HG03196 (cell line): ENCODE measurements at regions not wholly inside any gene's neighbourhood (a gene's known extent, or its start where the extent isn't known, plus 50 kb on each side); places are given as distances from the start of the nearest gene placed in this dataset.
"Not testable (repeated sequence)": the region's sequence is repeated elsewhere in the genome, so short reads cannot be mapped to it uniquely, and the experiment has no call there.

Experiments
- ATAC-seq: cut with Tn5 transposase; IDR thresholded peaks from one replicate; pipeline ENCODE4 v1.9.1; 2021; ENCODE audit not compliant: unreplicated experiment

DNA sequence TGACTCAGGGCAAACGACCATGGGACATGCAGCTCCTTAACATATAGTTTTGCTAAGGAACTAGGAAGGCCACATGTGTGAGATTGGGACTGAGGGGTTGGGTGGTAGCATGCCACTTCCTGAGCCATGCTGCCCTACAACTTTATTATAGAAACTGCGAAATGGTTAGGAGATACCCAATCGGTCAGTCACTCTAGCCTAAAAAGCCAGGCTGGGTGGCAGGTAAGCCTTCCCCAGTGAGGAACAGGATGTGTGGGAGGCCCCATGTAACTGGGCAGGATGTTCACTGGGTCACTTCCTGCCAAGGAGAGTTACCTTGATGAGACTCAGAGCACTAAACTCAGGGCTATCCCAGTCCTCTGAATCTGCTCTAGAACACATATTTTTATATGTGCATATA, 123.5 kb downstream of the MAP3K7 start:
- peak; percentile 58 for ATAC-seq

GRCh38 chr6:90462102-90462501, 124.8 kb downstream of the MAP3K7 start:
- ATAC-seq = no peak

- ATAC-seq = no peak
These were observed 125.5 kb downstream of the MAP3K7 start for GRCh38 chr6:90461383-90461782.

DNA sequence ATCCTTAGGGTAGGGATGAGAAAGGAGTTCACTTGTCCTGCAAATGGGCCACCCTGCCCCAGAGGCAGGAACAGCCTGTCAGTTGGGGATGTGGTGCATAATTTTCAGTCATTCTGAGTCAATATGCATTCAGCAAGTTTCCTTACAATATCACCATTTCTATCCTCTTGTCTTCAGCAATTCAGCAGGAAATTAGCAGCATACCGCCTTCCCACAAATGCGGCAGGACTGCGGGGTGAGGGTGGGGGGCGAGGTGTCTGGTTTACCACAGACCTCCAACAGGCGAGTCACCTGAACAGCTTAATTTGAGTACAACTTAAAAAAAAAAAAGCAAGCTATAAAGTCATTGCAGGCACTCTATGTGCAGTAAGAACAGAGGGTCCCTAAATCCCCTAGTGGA, 126.8 kb downstream of the MAP3K7 start:
- no peak for ATAC-seq

- ATAC-seq = no peak
These were observed 127.6 kb downstream of the MAP3K7 start for GRCh38 chr6:90459225-90459758.

DNA sequence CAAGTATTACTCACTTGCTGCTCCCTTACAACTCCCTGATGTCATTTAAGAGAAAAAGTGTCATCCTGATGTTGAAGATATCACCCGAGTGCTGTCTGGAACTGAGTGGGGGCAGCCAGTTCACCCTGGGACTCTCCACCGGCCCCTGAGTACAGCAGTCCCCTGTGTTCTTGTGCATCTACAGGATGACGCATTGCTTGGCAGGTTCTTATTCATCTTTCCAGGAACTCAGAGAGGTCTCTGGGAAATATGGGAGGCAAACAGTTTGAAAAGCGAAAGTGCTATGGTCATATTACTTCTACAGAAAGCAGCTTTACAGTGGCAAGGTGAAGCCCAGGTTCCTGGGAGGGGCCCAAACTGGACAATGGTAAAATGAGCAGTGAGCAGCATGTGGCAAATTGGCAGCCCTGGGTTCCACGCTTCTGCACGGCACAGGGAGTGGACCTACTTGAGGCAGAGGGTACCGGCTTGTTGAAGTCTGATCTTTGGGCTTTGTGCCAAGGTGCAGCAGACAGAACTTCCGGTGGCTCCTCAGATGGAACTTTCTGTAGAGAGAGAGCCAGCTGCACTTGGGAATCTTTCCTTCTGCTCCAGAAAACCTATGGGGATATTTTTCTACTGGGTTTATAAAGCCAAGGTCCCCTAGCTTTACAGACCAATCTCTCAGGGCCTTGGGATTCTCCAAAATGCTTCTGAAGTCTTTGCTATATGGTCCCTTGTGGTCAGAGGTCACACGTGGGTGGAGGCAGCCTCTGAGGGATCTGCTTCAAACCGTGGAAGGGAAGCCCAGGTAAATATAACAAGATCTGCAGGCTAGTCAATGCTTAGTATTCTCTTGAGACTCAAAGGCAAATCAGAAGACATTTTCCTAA, 128.3 kb downstream of the MAP3K7 start:
- no peak for ATAC-seq

GRCh38 chr6:90457867-90458259, 129.0 kb downstream of the MAP3K7 start:
- no peak for ATAC-seq

GRCh38 chr6:90456997-90457866, 129.6 kb downstream of the MAP3K7 start:
- not testable (repeated sequence) for ATAC-seq

- ATAC-seq = no peak
These were observed 130.9 kb downstream of the MAP3K7 start for GRCh38 chr6:90456001-90456400.

DNA sequence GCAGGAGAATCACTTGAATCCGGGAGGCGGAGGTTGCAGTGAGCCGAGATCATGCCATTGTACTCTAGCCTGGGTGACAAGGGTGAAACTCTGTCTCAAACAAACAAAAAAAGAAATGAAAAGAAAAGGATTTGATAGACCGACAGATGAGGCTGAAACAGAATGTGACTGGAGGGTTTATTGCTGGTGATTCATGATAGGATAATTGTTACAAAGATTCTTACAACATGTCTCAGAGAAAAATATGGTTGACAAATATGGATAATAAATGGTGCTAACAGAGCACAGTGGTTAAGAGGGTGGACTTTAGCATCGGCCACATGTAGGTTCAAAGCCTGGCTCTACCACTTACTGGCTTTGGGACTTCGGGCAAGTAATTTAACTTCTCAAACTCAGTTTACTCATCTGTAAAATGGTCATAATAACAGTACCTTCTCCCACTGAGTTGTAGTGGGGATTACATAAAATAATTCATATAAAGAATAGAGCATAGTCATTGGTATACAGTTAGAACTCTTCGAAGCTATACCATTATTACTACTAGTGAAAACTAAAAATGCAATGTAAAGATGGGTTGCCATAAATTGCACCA, 131.9 kb downstream of the MAP3K7 start:
- ATAC-seq = no peak

- ATAC-seq = no peak
These were observed 136.5 kb downstream of the MAP3K7 start for GRCh38 chr6:90450268-90450953.

GRCh38 chr6:90449311-90449710, 137.6 kb downstream of the MAP3K7 start:
- ATAC-seq = no peak

GRCh38 chr6:90448836-90449235, 138.0 kb downstream of the MAP3K7 start:
- ATAC-seq = no peak

- no peak for ATAC-seq
These were observed 140.7 kb downstream of the MAP3K7 start for GRCh38 chr6:90446164-90446563.

GRCh38 chr6:90445533-90446108, 141.3 kb downstream of the MAP3K7 start:
- no peak for ATAC-seq

DNA sequence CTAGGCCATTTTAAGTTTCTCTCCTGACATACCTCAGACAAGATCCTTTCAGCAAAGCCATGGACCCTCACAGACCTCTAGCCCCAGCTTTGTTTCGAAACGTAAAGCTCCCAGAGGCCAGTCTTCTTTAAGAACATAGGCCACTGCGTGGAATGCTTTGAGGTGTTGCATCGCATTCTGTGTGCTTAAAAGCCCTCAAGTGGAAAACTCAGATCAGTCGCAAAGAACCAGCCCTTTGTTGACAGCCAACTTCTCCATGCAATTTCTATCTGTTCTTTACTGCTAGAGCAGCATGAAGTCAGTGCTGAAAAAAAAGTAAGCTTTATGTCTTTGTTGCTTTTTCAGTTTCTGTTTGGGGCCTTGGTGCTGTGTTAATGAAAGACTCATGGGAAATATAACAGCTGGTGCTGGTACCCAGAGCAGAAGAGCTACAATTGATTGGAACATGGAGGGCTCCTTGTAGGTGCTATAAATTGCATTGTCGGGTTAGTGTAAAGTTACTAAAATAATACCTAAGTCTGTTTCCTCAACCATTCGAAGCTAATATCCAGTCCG, 142.6 kb downstream of the MAP3K7 start:
- ATAC-seq = no peak

GRCh38 chr6:90442366-90442765, 144.5 kb downstream of the MAP3K7 start:
- no peak for ATAC-seq

DNA sequence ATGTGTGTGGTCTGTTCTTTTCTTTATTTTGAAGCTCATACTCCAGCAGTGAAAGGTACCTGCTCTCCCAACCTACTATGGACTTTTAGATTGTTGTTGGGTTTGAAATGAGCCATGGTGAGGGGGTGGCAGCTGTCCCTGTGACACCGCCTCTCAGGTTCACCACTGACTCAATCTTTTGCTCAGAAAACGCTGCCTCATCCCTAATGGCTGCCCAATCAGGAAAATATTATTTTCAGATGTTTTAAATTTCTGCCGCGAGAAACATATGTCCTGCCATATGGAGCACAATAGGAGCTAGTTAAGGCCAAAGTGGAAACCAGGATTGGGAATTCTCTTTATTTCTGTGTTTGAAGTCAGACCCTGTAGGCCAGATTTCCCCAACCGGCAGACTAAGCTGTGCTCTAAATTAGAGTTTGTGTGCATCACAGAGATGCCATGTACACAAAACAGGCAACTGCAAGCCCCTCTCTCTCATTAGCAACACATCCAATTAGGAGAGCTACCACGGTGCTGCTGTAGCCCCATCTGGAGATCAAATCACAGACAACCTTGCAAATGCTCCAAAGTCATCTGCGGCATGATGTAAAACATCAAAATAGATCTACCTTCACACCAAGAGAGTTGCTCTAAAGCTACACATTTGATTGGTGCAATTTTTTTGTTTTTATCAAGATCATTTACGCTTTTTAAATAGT, 144.1 kb upstream of the BACH2 start:
- ATAC-seq = no peak

DNA sequence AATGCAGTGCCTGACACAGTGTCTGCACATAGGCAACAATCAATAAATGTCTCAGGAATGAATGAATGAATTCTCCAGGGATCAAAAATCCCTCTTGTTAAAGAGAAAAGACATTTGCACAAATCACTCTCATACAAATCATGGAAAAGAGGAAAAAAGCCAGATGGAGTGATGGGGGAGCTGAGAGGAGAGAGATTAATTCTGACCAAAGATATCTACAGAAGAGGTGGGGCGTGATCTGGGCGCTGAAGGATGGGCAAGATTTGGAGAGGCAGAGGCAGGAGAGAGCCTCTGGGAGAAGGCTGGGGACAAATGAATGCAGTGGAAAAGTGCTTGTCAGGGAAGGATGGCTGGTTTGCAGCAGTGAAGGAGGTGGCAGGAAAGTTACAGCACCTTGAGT, 142.9 kb upstream of the BACH2 start:
- ATAC-seq = no peak

GRCh38 chr6:90436403-90436802, 139.8 kb upstream of the BACH2 start:
- no peak for ATAC-seq
